ENCODE measurements at regions not wholly inside any gene's neighbourhood (a gene's known extent, or its start where the extent isn't known, plus 50 kb on each side); places are given as distances from the start of the nearest gene placed in this dataset.

- BruUV-seq (replicated peaks): no TSS peak
Measured at GRCh38 chr13:36752673-36753072, 66.3 kb upstream of the RFXAP start.

GRCh38 chr13:36753176-36753575 is 65.8 kb upstream of the RFXAP start:
- TF ChIP-seq CTCF (conservative IDR thresholded peaks at IDR 0.05; ENCODE audit: low read length) (no peak), EZH2phosphoT487 (IDR thresholded peaks at IDR 0.05; ENCODE audit: borderline replicate concordance, low read depth, low read length) (no peak)
- intact Hi-C loops (cut with micrococcal nuclease; ENCODE audit: unreplicated experiment): no loop called here
- H3K4me1 ChIP-seq (ENCODE audit: insufficient read depth, low read length, poor library complexity, severe bottlenecking): no peaks in the 10 kb centered on the region
- POLR2A ChIA-PET: no interaction called here
- H4K20me1 ChIP-seq (ENCODE audit: insufficient read depth, low read length): no peaks in the 10 kb centered on the region
- BruUV-seq (replicated peaks): no TSS peak
- no peaks in the 10 kb centered on the region for H3K36me3 ChIP-seq (ENCODE audit: insufficient read depth, low read length)
- H3K4me3 ChIP-seq (ENCODE audit: low read depth, low read length, poor library complexity, severe bottlenecking): no peak overlapping the region
- H3K4me2 ChIP-seq (ENCODE audit: low read length): no peak overlapping the region
- H3K9me3 ChIP-seq (ENCODE audit: low read length): no peaks in the 10 kb centered on the region
- CTCF ChIA-PET (ENCODE audit: unreplicated experiment): no interaction called here
- H3K79me2 ChIP-seq (ENCODE audit: insufficient read depth, low read depth, low read length): no peaks in the 10 kb centered on the region
- H2AFZ ChIP-seq (ENCODE audit: low read length): no peak overlapping the region
- no peaks in the 10 kb centered on the region for H3K9me2 ChIP-seq (ENCODE audit: insufficient read depth, low read length)
- no peak overlapping the region for H3K27ac ChIP-seq (ENCODE audit: low read depth, low read length, poor library complexity, severe bottlenecking)
- DNase-seq (ENCODE audit: low spot score): no peak

More at GRCh38 chr13:36752673-36753072, 66.3 kb upstream of the RFXAP start:
- intact Hi-C loops (cut with micrococcal nuclease; ENCODE audit: unreplicated experiment): no loop called here
- Histone ChIP-seq H3K4me3 (ENCODE audit: low read depth, low read length, poor library complexity, severe bottlenecking) (no peak overlapping the region), H2AFZ (ENCODE audit: low read length) (no peak overlapping the region), H3K36me3 (ENCODE audit: insufficient read depth, low read length) (no peaks in the 10 kb centered on the region), H3K27ac (ENCODE audit: low read depth, low read length, poor library complexity, severe bottlenecking) (no peak overlapping the region), H4K20me1 (ENCODE audit: insufficient read depth, low read length) (no peaks in the 10 kb centered on the region), H3K4me2 (ENCODE audit: low read length) (no peak overlapping the region), H3K9me2 (ENCODE audit: insufficient read depth, low read length) (no peaks in the 10 kb centered on the region), H3K9me3 (ENCODE audit: low read length) (no peaks in the 10 kb centered on the region), H3K79me2 (ENCODE audit: insufficient read depth, low read depth, low read length) (no peaks in the 10 kb centered on the region), H3K4me1 (ENCODE audit: insufficient read depth, low read length, poor library complexity, severe bottlenecking) (no peaks in the 10 kb centered on the region)
- ChIA-PET POLR2A (no interaction called here), CTCF (ENCODE audit: unreplicated experiment) (no interaction called here)
- TF ChIP-seq CTCF (conservative IDR thresholded peaks at IDR 0.05; ENCODE audit: low read length) (no peak), EZH2phosphoT487 (IDR thresholded peaks at IDR 0.05; ENCODE audit: borderline replicate concordance, low read depth, low read length) (no peak)
- no peak for DNase-seq (ENCODE audit: low spot score)

GRCh38 chr13:36758345-36758744 is 60.7 kb upstream of the RFXAP start:
- ChIA-PET POLR2A (no interaction called here), CTCF (ENCODE audit: unreplicated experiment) (no interaction called here)
- Histone ChIP-seq H3K9me2 (ENCODE audit: insufficient read depth, low read length) (no peaks in the 10 kb centered on the region), H3K36me3 (ENCODE audit: insufficient read depth, low read length) (no peaks in the 10 kb centered on the region), H4K20me1 (ENCODE audit: insufficient read depth, low read length) (no peaks in the 10 kb centered on the region), H2AFZ (ENCODE audit: low read length) (no peak overlapping the region), H3K9me3 (ENCODE audit: low read length) (no peaks in the 10 kb centered on the region), H3K4me1 (ENCODE audit: insufficient read depth, low read length, poor library complexity, severe bottlenecking) (no peaks in the 10 kb centered on the region), H3K79me2 (ENCODE audit: insufficient read depth, low read depth, low read length) (no peaks in the 10 kb centered on the region), H3K4me3 (ENCODE audit: low read depth, low read length, poor library complexity, severe bottlenecking) (no peak overlapping the region), H3K27ac (ENCODE audit: low read depth, low read length, poor library complexity, severe bottlenecking) (no peak overlapping the region), H3K4me2 (ENCODE audit: low read length) (no peak overlapping the region)
- DNase-seq (ENCODE audit: low spot score): no peak
- BruUV-seq (replicated peaks): no TSS peak
- TF ChIP-seq CTCF (conservative IDR thresholded peaks at IDR 0.05; ENCODE audit: low read length) (no peak), EZH2phosphoT487 (IDR thresholded peaks at IDR 0.05; ENCODE audit: borderline replicate concordance, low read depth, low read length) (no peak)
- intact Hi-C loops (cut with micrococcal nuclease; ENCODE audit: unreplicated experiment): no loop called here

All from OCI-LY7 (cell line).